ENCODE measurements at regions not wholly inside any gene's neighbourhood (a gene's known extent, or its start where the extent isn't known, plus 50 kb on each side); places are given as distances from the start of the nearest gene placed in this dataset.

GRCh38 chr13:108409730-108410129 is 140.2 kb downstream of the TNFSF13B start:
- TF ChIP-seq EZH2phosphoT487 (IDR thresholded peaks at IDR 0.05; ENCODE audit: low read length) (no peak), CTCF (IDR thresholded peaks at IDR 0.05; ENCODE audit: low read length) (no peak), EZH2 (optimal IDR thresholded peaks at IDR 0.05; ENCODE audit: low read depth, low read length) (no peak)

Data from MM.1S (cell line).